HG03378 (cell line): ENCODE measurements at regions not wholly inside any gene's neighbourhood (a gene's known extent, or its start where the extent isn't known, plus 50 kb on each side); places are given as distances from the start of the nearest gene placed in this dataset.

Source experiments
- ATAC-seq: cut with Tn5 transposase; IDR thresholded peaks from one replicate; pipeline ENCODE4 v1.9.1; 2021; ENCODE audit warnings: mild to moderate bottlenecking, moderate library complexity; ENCODE audit not compliant: unreplicated experiment

GRCh38 chr15:69652751-69653305 is 200.2 kb downstream of the RPLP1 start:
- no peak for ATAC-seq

- no peak for ATAC-seq
Measured at GRCh38 chr15:69653306-69653705, 200.7 kb downstream of the RPLP1 start.

GRCh38 chr15:69653846-69654245 is 201.2 kb downstream of the RPLP1 start:
- no peak for ATAC-seq

GRCh38 chr15:69656271-69657030 is 203.8 kb downstream of the RPLP1 start:
- ATAC-seq = no peak

GRCh38 chr15:69657626-69658025 is 205.0 kb downstream of the RPLP1 start:
- no peak for ATAC-seq

GRCh38 chr15:69658411-69658945 is 205.9 kb downstream of the RPLP1 start:
- no peak for ATAC-seq

- no peak for ATAC-seq
Measured at GRCh38 chr15:69659454-69660050, 206.9 kb downstream of the RPLP1 start.

- ATAC-seq = no peak
Measured at GRCh38 chr15:69660114-69660513, 207.5 kb downstream of the RPLP1 start.

GRCh38 chr15:69660658-69661405 is 208.2 kb downstream of the RPLP1 start:
- ATAC-seq = no peak

GRCh38 chr15:69661446-69661845 is 208.8 kb downstream of the RPLP1 start:
- ATAC-seq = no peak

- no peak for ATAC-seq
Measured at GRCh38 chr15:69661871-69662644, 209.4 kb downstream of the RPLP1 start.

GRCh38 chr15:69662645-69663000 is 210.0 kb downstream of the RPLP1 start:
- no peak for ATAC-seq

- ATAC-seq = no peak
Measured at GRCh38 chr15:69663441-69663840, 210.8 kb downstream of the RPLP1 start.

- ATAC-seq = no peak
Measured at GRCh38 chr15:69663982-69664381, 211.4 kb downstream of the RPLP1 start.

- no peak for ATAC-seq
Measured at GRCh38 chr15:69664572-69665571, 212.3 kb downstream of the RPLP1 start.

GRCh38 chr15:69665641-69666111 is 213.1 kb downstream of the RPLP1 start:
- ATAC-seq = no peak

- no peak for ATAC-seq
Measured at GRCh38 chr15:69666441-69666882, 213.8 kb downstream of the RPLP1 start.

- no peak for ATAC-seq
Measured at GRCh38 chr15:69666921-69667811, 214.5 kb downstream of the RPLP1 start.
